Duodenal mucosa (tissue), 2 donors: ENCODE measurements at regions not wholly inside any gene's neighbourhood (a gene's known extent, or its start where the extent isn't known, plus 50 kb on each side); places are given as distances from the start of the nearest gene placed in this dataset.

Source experiments
- H3K27ac ChIP-seq: one replicate; pipeline ENCODE4 v1.7.0; 2013; ENCODE audit warnings: low read depth, low read length
- H3K27me3 ChIP-seq, 2 donors: one replicate each; pipeline ENCODE4 v1.7.0; 2013; ENCODE audit warnings: low read length in 2 of 2, control low read depth in 1 of 2; ENCODE audit not compliant: insufficient read depth in 2 of 2, control insufficient read depth in 1 of 2
- H3K36me3 ChIP-seq, 2 donors: one replicate each; pipeline ENCODE4 v1.7.0; 2013; ENCODE audit warnings: low read length in 2 of 2, control low read depth in 1 of 2; ENCODE audit not compliant: insufficient read depth in 2 of 2, control insufficient read depth in 1 of 2
- H3K4me1 ChIP-seq, 2 donors: one replicate each; pipeline ENCODE4 v1.7.0; 2013; ENCODE audit warnings: low read length in 2 of 2, control low read depth in 1 of 2; ENCODE audit not compliant: insufficient read depth in 2 of 2, control insufficient read depth in 1 of 2
- H3K4me3 ChIP-seq, 2 donors: one replicate each; pipeline ENCODE4 v1.7.0; 2013; ENCODE audit warnings: low read length in 2 of 2, low read depth in 1 of 2
- H3K9ac ChIP-seq, 2 donors: one replicate each; pipeline ENCODE4 v1.7.0; 2013; ENCODE audit warnings: low read length in 2 of 2, low read depth in 1 of 2
- H3K9me3 ChIP-seq, 2 donors: one replicate each; pipeline ENCODE4 v1.7.0; 2013; ENCODE audit warnings: low read length in 2 of 2, control low read depth in 1 of 2; ENCODE audit not compliant: control insufficient read depth in 1 of 2

DNA sequence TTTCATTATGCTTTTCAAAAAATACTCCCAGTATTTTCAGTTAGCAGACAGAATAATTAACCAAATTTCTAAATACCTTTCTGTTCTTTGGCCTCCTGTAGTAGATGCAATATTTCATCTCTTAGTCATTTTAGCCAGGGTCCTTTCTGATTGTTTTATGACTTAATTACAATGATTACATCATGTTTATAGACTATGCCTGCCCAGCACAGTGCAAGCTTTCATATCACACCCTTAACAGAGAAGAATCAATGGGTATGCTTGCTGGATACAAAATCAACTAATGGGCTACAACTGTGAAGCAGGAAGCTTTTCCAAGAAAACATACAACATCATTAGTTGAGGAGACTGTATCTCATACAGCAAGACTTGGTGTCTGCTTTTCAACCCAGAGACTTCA is 119.8 kb upstream of the NRSN1 start:
- Histone ChIP-seq H3K27me3 (no peaks in the 10 kb centered on the region), H3K27ac (no peak overlapping the region), H3K4me1 (no peaks in the 10 kb centered on the region)

DNA sequence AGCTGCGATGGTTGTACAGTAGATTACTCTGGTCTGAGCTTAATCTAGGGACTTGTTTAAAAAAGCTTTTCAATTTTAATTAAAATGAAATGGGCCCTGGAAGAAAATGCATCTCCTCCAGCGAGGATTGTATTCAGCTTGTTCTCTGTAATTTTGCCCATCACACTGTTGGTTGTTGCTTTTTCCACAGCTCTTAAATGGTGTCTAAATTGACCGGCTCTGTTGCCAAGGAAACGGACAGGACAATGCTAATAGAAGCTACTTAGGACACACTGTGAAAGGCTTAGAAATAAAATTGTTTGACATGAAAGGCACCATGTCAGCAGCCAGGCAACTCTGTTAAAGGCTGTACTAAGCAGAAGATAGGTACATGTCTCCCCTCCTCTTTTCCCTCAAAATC is 116.7 kb upstream of the NRSN1 start:
- H3K9me3 ChIP-seq: peaks cover 2 to 4% of the 10 kb centered on the region in 2 donors
- no peak overlapping the region for H3K27ac ChIP-seq
- no peaks in the 10 kb centered on the region for H3K27me3 ChIP-seq
- H3K4me1 ChIP-seq: no peaks in the 10 kb centered on the region
- no peak overlapping the region for H3K4me3 ChIP-seq
- no peak overlapping the region for H3K9ac ChIP-seq
- H3K36me3 ChIP-seq: no peaks in the 10 kb centered on the region

More for the DNA sequence above, 119.8 kb upstream of the NRSN1 start:
- Histone ChIP-seq H3K9me3 (peaks cover 2 to 4% of the 10 kb centered on the region in 2 donors), H3K9ac (no peak overlapping the region), H3K4me3 (no peak overlapping the region), H3K36me3 (no peaks in the 10 kb centered on the region)

GRCh38 chr6:24010133-24010532 is 115.9 kb upstream of the NRSN1 start:
- H3K4me3 ChIP-seq: no peak overlapping the region
- no peak overlapping the region for H3K27ac ChIP-seq
- H3K9ac ChIP-seq: no peak overlapping the region
- no peaks in the 10 kb centered on the region for H3K36me3 ChIP-seq
- peaks cover 0 to 2% of the 10 kb centered on the region in 2 donors for H3K9me3 ChIP-seq
- no peaks in the 10 kb centered on the region for H3K4me1 ChIP-seq
- H3K27me3 ChIP-seq: no peaks in the 10 kb centered on the region

GRCh38 chr6:24016286-24016685 is 109.7 kb upstream of the NRSN1 start:
- H3K36me3 ChIP-seq: no peaks in the 10 kb centered on the region
- H3K4me3 ChIP-seq: no peak overlapping the region
- peaks cover 0 to 2% of the 10 kb centered on the region in 2 donors for H3K9me3 ChIP-seq
- no peaks in the 10 kb centered on the region for H3K27me3 ChIP-seq
- H3K4me1 ChIP-seq: no peaks in the 10 kb centered on the region
- H3K9ac ChIP-seq: no peak overlapping the region
- H3K27ac ChIP-seq: no peak overlapping the region

GRCh38 chr6:24016857-24017256 is 109.2 kb upstream of the NRSN1 start:
- H3K9me3 ChIP-seq: no peaks in the 10 kb centered on the region
- no peaks in the 10 kb centered on the region for H3K27me3 ChIP-seq
- H3K9ac ChIP-seq: no peak overlapping the region
- H3K4me3 ChIP-seq: no peak overlapping the region
- no peak overlapping the region for H3K27ac ChIP-seq
- H3K4me1 ChIP-seq: no peaks in the 10 kb centered on the region
- H3K36me3 ChIP-seq: no peaks in the 10 kb centered on the region

GRCh38 chr6:24019393-24019792 is 106.6 kb upstream of the NRSN1 start:
- H3K36me3 ChIP-seq: no peaks in the 10 kb centered on the region
- H3K4me1 ChIP-seq: no peaks in the 10 kb centered on the region
- H3K27ac ChIP-seq: no peak overlapping the region
- no peak overlapping the region for H3K4me3 ChIP-seq
- H3K27me3 ChIP-seq: no peaks in the 10 kb centered on the region
- no peaks in the 10 kb centered on the region for H3K9me3 ChIP-seq
- no peak overlapping the region for H3K9ac ChIP-seq

DNA sequence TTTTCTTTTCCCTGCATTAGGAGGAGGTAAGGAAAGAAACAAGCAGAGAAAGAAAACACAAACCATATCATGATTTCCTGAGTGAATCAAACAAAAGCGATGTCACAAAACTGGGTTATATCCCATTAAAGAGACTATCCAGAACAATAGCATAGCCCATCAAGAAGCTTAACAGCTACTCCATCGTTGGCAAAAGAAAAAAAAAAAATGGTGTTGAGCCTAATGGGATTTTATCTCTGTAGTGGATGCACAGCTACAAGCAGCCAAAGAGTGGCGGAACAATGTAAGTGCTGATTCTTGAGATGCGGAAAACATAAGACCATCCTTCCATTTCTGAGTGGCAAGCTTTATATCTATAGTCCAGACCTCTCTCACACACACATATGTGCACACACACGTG is 106.2 kb upstream of the NRSN1 start:
- Histone ChIP-seq H3K4me3 (no peak overlapping the region), H3K36me3 (no peaks in the 10 kb centered on the region), H3K27me3 (no peaks in the 10 kb centered on the region), H3K9ac (no peak overlapping the region), H3K9me3 (no peaks in the 10 kb centered on the region), H3K4me1 (no peaks in the 10 kb centered on the region), H3K27ac (no peak overlapping the region)

DNA sequence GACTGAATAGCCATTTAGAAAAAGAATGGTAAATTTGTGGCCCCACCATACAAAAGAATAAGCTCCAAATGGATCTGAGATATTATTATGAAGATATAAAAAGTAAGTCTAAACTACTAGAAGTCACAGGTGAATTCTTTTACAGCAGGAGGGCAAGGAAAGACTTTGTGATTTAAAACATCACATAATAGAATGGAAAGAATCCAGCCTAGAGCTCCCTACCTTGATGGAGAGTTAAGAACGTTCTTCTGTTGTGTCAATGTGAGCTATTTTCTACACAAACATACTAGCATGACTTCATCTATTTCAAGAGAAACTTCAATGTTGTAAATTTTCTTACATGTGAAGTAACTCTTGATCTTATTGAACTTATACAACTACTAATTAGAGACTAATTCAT is 100.0 kb upstream of the NRSN1 start:
- Histone ChIP-seq H3K9ac (no peak overlapping the region), H3K9me3 (peaks cover 0 to 3% of the 10 kb centered on the region in 2 donors), H3K36me3 (no peaks in the 10 kb centered on the region), H3K4me3 (no peak overlapping the region), H3K4me1 (no peaks in the 10 kb centered on the region), H3K27me3 (no peaks in the 10 kb centered on the region), H3K27ac (no peak overlapping the region)

DNA sequence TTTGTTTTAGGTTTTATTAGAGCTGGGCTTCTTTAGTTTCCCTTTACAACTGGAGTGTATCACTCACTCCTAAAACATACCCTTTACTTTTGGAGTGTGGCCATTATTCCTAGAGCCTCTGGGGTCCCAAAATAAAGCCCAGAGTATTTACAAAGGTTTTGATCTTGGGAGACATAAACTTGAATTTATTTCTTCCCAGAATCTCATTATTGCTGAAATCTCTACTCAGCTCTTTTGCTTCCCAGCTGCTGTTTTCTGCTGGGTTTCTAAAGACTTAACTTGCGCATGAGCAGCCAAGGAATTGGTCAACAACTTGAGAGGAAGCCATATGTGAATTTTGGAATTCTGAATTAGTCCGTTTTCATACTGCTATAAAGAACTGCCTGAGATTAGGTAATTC is 94.5 kb upstream of the NRSN1 start:
- Histone ChIP-seq H3K36me3 (no peaks in the 10 kb centered on the region), H3K4me1 (no peaks in the 10 kb centered on the region), H3K4me3 (no peak overlapping the region), H3K27me3 (no peaks in the 10 kb centered on the region), H3K9me3 (peaks cover 0 to 7% of the 10 kb centered on the region in 2 donors), H3K27ac (no peak overlapping the region), H3K9ac (no peak overlapping the region)

- no peaks in the 10 kb centered on the region for H3K36me3 ChIP-seq
- no peak overlapping the region for H3K4me3 ChIP-seq
- H3K27me3 ChIP-seq: no peaks in the 10 kb centered on the region
- no peak overlapping the region for H3K9ac ChIP-seq
- no peak overlapping the region for H3K27ac ChIP-seq
- H3K9me3 ChIP-seq: peaks cover 0 to 4% of the 10 kb centered on the region in 2 donors
- H3K4me1 ChIP-seq: no peaks in the 10 kb centered on the region
These were observed 92.9 kb upstream of the NRSN1 start for GRCh38 chr6:24032896-24033688.
